Renal cortical epithelial cell (primary cell): ENCODE measurements at regions not wholly inside any gene's neighbourhood (a gene's known extent, or its start where the extent isn't known, plus 50 kb on each side); places are given as distances from the start of the nearest gene placed in this dataset.
"Not testable (repeated sequence)": the region's sequence is repeated elsewhere in the genome, so short reads cannot be mapped to it uniquely, and the experiment has no call there.

Source experiments
- DNase-seq: peaks from one replicate; pipeline ENCODE4 v3.0.0-alpha.2; 2011; ENCODE audit warnings: low read depth

DNA sequence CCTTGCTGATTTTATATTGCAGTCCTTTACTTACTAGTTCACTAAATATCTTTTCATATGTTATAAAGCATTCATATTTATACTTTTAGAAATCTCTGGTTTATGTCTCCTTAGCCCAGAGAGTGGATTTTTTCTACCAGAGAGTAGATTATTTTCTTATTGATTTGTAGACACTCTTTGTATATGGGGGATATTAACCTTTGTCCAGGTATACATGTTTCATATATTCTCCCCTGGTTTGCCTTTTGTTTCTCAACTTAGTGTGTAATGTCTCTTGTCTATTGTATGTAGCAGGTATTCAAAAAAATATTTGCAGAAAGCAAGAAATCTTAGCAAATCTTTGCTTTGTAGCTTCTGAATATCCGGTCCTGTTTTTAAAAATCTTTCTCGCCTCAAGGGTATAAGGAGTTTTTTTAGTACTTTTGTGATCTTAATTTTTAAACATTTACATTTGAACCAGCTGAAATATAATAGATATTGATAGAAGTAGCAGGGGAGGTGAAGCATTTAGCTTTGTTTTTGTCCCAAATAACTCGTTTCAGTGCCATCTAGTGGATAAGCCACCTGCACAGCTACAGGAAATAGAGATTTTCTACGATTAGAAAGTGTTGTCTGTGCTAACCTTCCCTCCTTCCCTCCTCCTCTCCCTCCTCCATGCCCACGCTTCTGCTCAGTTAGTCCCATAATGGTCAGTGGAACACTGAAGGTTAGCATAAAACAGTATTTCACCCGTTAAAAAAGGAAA is 97.0 kb downstream of the PHETA1 start:
- no peak for DNase-seq

DNA sequence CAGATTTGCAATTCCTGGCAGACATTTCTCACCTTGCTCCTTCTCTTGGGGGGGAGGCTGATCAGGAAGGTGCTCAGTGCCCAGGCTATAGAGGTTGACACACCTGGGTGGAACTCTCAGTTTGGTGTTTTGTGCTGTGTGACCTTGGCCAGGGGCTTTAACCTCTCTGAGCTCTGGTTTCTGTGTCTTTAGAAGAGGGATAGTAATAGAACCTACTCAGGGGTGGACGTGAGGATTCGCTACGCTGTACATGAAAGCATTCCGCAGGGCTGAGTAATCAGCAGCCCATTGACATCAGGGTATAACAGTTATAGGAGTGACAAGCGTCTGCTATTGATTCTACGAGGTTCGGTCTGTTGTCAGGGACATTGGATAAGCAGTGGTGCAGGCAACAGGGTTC is 98.1 kb downstream of the PHETA1 start:
- DNase-seq: no peak

DNA sequence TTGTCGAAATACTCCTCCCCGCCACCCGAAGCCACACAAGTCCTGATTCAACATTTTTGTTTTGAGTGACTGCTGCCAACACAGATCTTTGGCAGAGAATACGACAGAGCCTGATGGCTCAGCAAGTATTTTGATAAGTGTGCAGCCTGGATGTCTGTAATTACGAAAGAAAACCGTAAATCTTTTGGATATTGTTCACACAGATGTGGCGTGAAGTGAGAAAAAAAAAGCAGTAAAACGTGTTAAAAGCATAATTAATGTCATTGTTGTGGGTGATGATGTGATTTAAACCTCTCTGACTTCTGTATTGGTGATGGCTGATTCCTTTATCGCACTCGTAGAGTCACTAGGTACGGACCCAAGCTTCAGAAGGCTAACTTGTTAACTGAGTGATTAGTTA is 98.7 kb downstream of the PHETA1 start:
- no peak for DNase-seq

DNA sequence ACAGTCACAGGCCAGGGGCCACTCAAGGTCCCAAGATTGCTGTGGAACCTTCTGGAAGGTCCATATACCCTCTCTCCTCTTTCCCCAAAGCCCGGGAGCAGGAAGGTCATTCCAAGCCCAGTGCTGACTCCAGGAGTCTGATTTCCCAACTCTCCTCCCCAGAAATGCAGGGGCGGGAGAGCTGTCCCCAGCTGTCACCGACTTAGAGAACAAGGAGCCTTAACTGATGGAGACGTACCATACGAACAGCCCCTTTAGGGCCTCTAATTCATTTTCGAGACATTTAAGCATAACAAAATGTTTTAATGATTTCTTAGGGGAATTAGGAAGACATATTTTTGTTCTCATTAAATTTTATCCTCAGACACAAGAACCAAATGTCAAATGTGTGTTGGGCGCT is 99.2 kb downstream of the PHETA1 start:
- DNase-seq: no peak

DNA sequence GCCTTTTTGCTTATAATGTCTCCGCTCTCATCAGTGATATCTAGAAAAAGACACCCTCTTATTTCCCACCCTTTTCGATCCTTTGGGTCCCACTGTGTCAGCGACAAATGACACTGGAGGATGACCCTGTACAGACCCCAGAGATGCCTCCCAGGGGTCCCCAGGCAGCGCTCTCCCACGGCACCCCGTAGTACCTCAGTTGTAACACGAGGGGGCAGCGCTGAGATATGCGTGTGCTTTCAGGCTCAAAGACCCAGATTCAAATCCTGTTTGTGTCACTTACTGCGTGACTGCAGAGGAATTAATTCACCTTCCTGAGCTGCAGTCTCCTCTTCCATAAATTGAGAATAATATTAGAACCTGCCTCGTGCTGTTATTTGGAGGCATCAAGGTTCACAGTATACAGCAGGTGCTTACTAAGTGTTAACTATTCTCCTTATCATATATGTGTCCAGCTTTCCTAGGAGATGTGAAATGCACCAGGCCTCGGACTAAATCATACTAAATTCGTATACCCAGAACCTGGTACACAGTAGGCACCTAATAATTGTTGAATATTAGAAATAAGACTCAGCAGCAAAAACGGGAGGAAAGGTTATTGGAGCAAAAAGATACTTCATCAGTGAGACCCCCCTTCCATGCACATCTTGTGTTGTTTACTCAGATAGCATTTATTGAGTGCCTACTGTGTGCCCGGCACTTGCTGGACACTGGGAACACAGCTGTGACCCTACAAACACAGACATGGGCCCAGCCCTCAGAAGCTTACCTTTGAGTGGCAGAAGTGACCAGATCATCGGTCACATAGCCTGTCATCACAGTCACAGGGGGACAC is 99.9 kb downstream of the PHETA1 start:
- no peak for DNase-seq

DNA sequence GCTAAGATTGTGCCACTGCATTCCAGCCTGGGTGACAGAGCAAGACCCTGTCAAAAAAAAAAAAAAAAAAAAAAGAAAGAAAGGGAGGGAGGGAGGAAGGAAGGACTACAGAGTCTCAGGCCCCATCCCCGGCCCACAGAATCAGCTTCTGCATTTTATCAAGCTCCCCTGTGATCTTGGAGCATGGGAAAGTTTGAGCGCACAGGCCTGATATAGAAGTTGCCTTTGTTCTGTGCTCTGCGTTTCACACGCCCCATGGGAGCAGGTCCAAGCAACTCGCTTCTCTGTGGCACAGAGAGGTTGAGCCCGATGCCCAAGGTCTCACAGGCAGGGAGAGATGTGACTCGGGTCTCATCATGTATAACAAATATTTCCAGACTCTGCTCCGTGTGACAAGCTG is 101.8 kb downstream of the PHETA1 start:
- no peak for DNase-seq

DNA sequence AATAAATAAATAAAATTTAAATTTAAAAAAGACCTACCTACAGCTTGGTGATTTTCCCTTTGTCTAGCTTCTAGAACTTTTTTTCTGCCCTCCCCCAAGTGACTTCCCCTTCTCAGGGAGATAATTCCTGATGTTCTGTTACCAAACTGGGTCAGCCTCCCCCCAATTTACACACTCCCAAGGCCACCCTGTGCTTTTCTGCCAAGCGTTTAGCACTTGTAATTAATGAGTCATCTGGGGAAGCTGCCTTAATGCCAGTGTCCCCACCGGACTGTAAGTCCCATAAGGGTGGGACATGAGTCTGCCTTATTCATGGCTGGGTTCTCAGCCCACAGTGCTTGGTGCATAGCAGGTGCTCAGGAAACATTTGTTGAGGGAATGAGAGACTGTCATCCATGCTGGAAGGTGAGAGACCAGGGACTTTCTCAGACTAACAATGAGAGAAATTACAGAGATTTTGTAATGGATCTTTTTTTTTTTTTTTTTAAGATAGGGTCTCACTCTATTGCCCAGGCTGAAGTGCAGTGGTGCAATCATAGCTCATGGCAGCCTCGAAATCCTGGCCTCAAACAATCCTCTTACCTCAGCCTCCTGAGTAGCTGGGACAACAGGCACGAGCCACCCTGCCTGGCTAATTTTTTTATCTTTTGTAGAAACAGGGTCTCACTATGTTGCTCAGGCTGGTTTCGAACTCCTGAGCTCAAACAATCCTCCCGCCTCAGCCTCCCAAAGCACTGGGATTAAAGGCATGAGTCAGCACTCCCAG is 106.8 kb downstream of the PHETA1 start:
- no peak for DNase-seq

DNA sequence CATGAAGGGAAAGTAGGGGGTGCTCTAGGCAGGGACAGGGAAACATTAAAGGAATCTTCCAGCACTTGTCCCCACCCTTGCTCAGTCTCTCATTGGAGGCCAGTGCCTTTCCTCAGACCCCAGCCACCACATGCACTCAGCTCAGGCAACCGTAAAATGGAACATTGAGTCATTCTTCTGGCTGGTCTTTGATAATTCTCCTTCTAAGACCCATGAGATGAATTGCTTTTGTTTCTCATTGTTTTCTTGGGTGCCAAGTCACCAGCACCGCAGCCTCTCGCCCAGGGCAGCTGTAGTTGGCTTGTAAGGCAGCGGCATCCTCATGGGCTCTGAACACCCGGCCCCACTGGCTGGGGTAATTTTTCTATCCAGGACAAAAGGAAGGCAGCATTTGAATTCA is 108.2 kb downstream of the PHETA1 start:
- peak; percentile 3 for DNase-seq

DNA sequence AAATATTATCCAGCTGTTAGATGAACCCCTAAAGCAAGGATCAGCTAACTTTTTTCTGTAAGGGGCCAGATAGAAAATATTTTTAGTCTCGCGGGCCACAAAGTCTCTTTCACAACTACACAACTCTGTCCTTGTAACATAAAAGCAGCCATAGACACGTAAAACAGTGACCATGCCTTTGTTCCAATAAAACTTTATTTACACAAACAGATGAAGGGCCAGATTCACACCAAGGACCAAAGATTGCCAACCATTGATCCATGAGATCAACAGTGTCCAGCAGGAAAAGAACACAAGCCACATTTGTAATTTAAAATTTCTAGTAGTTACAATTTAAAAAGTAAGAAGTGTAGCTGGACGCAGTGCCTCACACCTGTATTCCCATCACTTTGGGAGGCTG is 109.7 kb downstream of the PHETA1 start:
- no peak for DNase-seq

DNA sequence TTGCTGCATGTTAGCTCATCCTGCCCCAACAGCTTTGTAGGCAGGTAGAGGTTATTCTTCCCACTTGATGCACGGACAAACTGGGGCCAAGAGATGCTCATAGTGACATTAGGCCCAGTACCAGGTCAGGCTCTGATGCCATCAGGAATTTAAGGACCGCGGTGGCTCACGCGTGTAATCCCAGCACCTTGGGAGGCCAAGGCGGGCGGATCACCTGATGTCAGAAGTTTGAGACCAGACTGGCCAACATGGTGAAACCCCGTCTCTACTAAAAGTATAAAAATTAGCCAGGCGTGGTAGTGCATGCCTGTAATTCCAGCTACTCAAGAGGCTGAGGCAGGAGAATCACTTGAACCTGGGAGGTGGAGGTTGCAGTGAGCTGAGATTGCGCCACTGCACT is 110.8 kb downstream of the PHETA1 start:
- not testable (repeated sequence) for DNase-seq

DNA sequence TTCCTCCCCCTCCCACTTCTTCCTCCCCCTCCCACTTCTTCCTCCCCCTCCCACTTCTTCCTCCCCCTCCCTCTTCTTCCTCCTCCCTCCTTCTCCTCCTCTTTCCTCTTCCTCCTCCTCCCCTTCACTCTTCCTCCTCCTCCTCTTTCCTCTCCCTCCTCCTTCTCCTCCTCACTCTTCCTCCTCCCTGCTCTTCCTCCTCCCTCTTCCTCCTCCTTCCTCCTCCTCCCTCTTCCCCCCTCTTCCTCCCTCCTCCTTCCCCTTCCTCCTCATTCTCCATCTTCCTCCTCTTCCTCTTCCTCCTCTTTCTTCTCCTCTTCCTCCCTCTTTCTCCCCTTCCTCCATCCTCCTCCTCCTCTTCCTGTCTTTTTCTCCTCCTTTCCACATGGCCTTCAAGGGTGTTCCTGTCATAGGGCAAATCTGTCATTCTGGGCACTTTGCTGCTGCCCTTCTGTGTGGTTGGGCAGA is 111.4 kb downstream of the PHETA1 start:
- no peak for DNase-seq

DNA sequence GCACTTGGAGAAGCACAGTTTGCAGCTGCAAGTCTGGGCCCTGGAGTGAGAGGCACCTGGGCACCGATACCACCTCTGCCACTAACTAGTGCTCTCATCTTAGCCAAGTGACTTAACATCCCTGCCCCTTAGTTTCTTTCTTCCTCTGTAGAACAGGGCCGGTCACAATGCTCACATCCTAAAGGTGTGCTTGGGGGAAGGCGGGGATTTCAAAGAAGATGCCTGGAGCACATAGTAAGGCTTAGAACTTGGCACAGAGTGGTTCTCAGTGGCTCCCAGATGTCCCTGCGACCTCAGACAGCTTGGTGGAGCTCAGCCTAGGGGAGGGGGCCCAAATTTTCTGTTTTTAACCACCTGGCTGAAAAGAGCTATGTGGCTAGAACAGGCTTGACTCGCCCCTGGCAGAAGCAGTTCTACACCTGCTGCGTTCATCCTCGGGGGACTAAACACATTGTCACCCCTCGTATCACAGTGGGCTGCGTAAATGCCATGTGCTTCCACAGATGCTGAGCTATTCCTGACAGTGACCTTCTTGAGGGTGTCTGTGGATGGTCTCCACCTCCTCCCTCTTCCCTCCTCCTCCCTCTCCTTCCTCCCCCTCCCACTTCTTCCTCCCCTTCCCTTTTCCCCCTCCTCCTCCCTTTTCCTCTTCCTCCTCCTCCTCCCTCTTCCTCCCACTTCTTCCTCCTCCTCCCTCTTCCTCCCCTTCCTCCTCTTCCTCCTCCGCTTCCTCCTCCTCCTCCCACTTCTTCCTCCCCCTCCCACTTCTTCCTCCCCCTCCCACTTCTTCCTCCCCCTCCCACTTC is 112.1 kb downstream of the PHETA1 start:
- no peak for DNase-seq

DNA sequence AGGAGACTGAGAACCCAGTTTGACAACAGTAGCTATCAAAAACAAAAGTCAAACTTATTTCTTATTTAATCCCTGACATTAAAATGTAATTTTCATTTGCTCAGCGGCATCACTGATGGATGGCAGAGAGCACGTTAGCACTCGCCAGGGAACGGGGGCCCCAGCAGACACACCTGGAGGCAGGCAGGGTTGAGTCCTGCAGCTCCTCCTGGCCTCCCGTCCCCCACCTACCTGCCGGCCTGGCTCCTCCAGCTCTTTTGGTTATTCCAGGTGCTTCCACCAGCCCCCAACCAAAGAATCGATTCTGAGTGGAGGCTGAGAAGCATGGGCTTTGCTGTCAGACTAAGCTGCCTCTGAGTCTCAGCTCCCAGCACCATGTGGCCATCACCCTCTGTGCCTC is 113.6 kb downstream of the PHETA1 start:
- no peak for DNase-seq

DNA sequence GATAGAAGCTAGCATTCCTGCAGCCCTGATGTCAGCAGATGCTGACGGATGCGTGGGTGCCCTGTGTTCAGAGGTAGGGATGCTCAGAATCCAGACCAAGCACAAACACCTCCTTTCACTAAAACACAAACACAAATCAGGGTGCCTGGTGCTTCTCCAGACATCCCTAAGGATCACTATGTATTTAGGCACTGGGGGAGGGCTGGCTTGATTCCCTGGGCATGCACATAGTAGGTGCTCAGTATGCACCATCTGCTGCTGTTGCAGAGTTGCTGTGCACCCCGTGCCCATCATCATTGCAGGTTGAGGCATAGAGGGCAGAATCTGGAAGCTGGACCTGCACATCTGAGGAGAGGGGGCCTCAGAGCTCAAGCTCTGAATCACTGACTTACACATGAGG is 114.8 kb downstream of the PHETA1 start:
- DNase-seq: no peak

DNA sequence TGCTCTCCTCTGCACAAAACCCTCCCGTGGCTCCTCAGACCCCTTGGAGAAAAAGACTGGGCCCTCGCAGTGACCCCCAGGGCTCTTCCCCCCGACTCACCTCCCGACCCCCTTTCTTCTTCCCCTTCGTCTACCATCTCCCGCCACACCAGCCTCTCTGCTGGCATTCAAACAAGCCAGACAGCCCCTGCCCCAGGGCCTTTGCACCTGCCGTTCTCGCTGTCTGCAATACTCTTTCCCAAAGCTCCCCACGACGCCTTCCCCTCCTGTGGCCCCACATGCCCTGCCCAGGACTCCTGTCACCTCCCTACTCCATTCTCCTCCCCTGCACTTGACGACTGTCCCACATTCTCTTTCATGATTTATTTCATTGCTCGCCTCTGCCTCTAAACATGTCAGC is 115.7 kb downstream of the PHETA1 start:
- no peak for DNase-seq

DNA sequence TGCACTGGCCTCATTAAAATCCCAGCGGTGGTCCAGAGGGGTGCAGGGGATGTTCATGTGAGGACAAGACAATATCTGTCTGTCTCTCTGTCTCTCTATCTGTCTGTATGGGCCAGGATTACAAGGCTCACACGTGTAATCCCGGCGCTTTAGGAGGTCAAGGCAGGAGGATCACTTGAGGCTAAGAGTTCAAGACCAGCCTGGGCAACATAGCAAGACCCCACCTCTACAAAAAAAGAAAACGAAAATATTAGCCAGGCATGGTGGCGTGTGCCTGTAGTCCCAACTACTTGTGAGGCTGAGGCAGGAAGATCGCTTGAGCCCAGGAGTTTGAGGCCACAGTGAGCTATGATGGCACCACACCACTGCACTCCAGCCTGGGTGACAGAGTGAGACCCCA is 117.1 kb downstream of the PHETA1 start:
- no peak for DNase-seq

DNA sequence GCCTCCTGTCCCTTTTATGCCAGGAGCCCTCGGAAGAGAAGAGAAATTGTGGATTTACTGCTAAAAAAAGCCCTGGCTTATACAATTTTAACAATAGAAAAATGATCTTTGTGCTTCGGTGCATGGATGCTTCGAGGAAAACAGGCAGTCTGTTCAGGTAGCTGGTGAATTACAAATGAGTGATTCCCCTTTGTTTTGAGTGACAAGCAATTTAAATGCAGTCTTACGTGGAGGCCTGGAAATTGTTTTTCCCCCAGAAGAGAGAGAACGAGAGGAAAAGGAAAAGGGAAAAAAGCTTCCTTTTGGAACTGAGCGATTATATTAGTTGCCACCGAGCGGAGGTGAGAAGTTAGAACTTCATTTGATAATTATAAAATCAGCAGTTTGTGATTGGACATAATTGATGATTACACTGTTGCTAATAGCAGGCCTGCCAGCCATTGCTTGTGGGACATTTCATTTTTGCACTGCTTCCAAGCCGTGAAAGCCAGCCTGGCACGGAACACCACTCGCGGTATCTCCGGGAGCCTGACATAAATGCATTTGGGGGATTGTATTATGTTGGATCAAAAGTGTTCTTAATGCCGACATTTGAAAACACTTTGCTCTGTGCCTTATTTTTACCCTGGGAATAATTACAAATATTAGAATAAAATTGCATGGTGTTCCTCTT is 117.7 kb downstream of the PHETA1 start:
- DNase-seq: no peak

DNA sequence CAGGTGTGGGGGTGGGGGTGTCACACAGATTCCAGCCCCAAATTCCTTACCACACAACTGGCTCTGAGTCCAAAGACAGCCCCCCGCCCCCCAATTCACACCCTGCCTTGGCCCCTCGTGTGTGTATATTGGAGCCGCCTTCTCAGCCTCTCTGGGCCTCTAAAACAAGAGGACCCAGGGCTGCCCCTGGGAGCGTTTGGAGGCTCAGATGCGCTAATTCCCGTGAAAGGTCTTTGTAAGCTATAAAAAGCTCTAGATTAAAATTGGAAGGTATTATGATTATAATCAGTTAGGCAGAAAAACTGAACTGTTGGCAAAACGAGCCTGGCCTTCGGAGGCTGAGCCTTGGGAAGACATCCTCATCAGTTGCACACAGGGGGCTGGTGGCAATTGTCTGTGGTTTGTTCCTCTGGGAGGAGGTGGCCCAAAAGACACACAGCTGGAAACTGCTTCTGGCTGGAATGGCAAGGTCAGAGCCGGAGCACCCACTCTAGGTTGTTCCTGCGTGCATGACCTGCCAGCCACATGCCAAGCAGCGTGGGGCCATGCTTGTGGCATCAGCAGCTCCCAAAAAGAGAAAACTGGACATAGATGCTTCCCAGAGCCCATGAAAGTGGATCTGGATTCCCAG is 118.5 kb downstream of the PHETA1 start:
- DNase-seq: no peak

DNA sequence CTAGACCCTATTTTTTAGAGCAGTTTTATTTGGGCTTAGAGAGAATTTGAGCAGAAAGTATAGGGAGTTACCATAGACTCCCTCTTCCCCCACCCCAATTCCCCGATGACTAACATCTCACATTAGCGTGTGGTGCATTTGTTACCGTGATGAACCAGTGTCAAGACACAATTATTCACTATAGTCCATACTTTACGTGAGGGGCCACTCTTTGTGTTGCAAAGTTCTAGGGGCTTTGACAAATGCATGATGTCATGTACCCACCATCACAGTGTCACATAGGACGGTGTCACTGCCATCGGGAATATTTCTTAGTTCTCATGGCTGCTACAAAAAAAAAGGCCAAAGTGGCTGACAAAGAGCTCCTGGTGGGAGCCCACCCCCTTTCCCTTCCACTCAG is 119.1 kb downstream of the PHETA1 start:
- DNase-seq: no peak

DNA sequence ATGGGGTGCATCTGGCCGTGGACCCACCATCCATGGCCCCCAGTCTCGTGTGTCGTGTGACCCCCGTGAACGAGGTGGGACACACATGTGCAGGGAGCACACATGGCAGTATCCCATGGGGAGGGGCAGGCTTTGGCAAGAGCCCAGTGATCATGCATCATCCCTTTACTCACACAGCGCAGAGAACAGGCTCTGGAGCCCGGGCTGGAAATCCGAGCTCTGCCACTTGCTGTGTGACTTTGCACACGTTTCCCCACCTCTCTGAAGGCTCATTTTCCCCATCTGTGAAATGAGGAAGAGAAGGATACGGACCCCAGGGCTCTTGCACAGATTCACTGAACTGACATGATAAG is 119.9 kb downstream of the PHETA1 start:
- DNase-seq: no peak
